Breast epithelium (tissue), 3 donors: ENCODE measurements at regions not wholly inside any gene's neighbourhood (a gene's known extent, or its start where the extent isn't known, plus 50 kb on each side); places are given as distances from the start of the nearest gene placed in this dataset.

Experiments
- POLR2A ChIP-seq: fragments of 450-650 bp; IDR thresholded peaks from one replicate; pipeline ENCODE4 v1.6.1; 2016; ENCODE audit warnings: antibody characterized with exemption, mild to moderate bottlenecking, moderate library complexity
- POLR2AphosphoS5 ChIP-seq, 3 donors: sonication (generic); formaldehyde crosslinking; IDR thresholded peaks; one replicate each; pipeline ENCODE4 v1.6.1; 2017; ENCODE audit warnings: antibody characterized with exemption in 3 of 3
- TF ChIP-seq, protein P1 (sequence below), 3 donors: fragments of 450-650 bp; IDR thresholded peaks; one replicate each; pipeline ENCODE4 v1.5.1; 2016 to 2017; ENCODE audit warnings: antibody characterized with exemption in 3 of 3, mild to moderate bottlenecking in 3 of 3, moderate library complexity in 3 of 3

DNA sequence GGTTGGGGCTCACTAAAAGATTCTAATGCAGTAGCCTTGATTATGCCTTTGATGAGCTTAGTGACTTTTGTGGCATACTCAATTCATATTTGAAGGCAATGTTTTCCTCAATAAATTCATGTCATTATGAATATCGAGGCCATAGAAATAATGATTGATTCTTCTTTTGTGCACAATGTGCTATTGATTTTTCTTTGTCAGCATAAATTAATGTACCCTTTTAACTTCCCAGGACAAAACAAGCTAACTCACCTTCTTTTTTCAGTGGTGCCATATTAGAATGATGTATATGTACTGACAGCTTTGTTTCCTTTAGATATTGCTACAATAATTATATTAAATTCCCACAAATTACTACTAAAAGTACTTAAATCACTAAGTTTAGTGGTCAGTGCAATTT lies 484.3 kb upstream of the HS3ST5 start:
- TF ChIP-seq, protein P1, sequence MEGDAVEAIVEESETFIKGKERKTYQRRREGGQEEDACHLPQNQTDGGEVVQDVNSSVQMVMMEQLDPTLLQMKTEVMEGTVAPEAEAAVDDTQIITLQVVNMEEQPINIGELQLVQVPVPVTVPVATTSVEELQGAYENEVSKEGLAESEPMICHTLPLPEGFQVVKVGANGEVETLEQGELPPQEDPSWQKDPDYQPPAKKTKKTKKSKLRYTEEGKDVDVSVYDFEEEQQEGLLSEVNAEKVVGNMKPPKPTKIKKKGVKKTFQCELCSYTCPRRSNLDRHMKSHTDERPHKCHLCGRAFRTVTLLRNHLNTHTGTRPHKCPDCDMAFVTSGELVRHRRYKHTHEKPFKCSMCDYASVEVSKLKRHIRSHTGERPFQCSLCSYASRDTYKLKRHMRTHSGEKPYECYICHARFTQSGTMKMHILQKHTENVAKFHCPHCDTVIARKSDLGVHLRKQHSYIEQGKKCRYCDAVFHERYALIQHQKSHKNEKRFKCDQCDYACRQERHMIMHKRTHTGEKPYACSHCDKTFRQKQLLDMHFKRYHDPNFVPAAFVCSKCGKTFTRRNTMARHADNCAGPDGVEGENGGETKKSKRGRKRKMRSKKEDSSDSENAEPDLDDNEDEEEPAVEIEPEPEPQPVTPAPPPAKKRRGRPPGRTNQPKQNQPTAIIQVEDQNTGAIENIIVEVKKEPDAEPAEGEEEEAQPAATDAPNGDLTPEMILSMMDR (IDR thresholded peaks at IDR 0.05) = no peak
- TF ChIP-seq POLR2AphosphoS5 (IDR thresholded peaks at IDR 0.05) (no peak), POLR2A (no peak)
